ENCODE measurements at regions not wholly inside any gene's neighbourhood (a gene's known extent, or its start where the extent isn't known, plus 50 kb on each side); places are given as distances from the start of the nearest gene placed in this dataset.

GRCh38 chr4:89665662-89666061 is 171.3 kb downstream of the SNCA start:
- no peaks in the 10 kb centered on the region for H3K36me3 ChIP-seq (ENCODE audit: insufficient read depth, low read length)
- Mint-ChIP-seq H3K9me3 (peaks cover 0 to 2% (median 0%) of the 10 kb centered on the region in 8 donors), H3K4me3 (no peak overlapping the region), H3K4me1 (peaks cover 0 to 1% (median 0%) of the 10 kb centered on the region in 4 donors), H3K36me3 (no peaks in the 10 kb centered on the region), H3K27me3 (peaks cover 5 to 7% of the 10 kb centered on the region in 2 donors), H3K27ac (no peak overlapping the region)
- H3K27me3 ChIP-seq (ENCODE audit: insufficient read depth, low read length), result no peaks in the 10 kb centered on the region
- CTCF ChIA-PET (ENCODE audit: partially characterized antibody), result interaction anchor here (1.9 kb wide), 1 partner anchor 8 kb away, joined by 4 read pairs; no protein-coding TSS in a partner anchor
- intact Hi-C loops (cut with micrococcal nuclease), result no loop called here
- no peak for DNase-seq
- H3K9me3 ChIP-seq (ENCODE audit: control insufficient read depth in 1 of 2, low read length in 2 of 2), result no peaks in the 10 kb centered on the region
- no peak overlapping the region for H3K27ac ChIP-seq (ENCODE audit: low read depth, low read length)
- no peaks in the 10 kb centered on the region for H3K4me1 ChIP-seq (ENCODE audit: insufficient read depth, low read length)
- POLR2A ChIA-PET (ENCODE audit: partially characterized antibody), result no interaction called here
- H3K4me3 ChIP-seq (ENCODE audit: low read length in 2 of 2), result no peak overlapping the region

DNA sequence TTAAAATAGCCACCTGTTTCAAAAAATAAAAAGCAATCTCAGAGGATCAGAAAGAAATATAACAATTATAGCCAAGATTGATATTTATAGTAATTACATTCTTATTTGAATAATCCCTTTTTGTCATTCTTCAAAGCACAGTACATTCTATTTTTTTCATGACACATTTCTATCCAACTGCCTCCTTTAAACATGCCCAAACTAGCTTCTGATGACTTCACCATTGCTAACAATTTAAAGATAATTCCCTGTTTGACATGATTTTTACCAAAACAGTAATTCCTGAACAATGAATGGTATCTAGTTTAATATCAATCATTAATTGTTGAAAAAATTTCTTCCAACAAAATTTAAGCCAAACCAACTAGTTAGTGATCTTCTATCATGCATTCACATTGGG is 172.4 kb downstream of the SNCA start:
- no peak overlapping the region for H3K27ac ChIP-seq (ENCODE audit: low read depth, low read length)
- H3K27me3 Mint-ChIP-seq, result peaks cover 5 to 6% of the 10 kb centered on the region in 2 donors
- H3K36me3 Mint-ChIP-seq, result no peaks in the 10 kb centered on the region
- peaks cover 0 to 1% (median 0%) of the 10 kb centered on the region in 4 donors for H3K4me1 Mint-ChIP-seq
- H3K27me3 ChIP-seq (ENCODE audit: insufficient read depth, low read length), result no peaks in the 10 kb centered on the region
- DNase-seq, result no peak
- no peak overlapping the region for H3K27ac Mint-ChIP-seq
- ChIA-PET POLR2A (ENCODE audit: partially characterized antibody) (no interaction called here), CTCF (ENCODE audit: partially characterized antibody) (no interaction called here)
- no peak overlapping the region for H3K4me3 ChIP-seq (ENCODE audit: low read length in 2 of 2)
- H3K4me1 ChIP-seq (ENCODE audit: insufficient read depth, low read length), result no peaks in the 10 kb centered on the region
- H3K9me3 ChIP-seq (ENCODE audit: control insufficient read depth in 1 of 2, low read length in 2 of 2), result no peaks in the 10 kb centered on the region
- no peak overlapping the region for H3K4me3 Mint-ChIP-seq
- H3K36me3 ChIP-seq (ENCODE audit: insufficient read depth, low read length), result no peaks in the 10 kb centered on the region
- no peaks in the 10 kb centered on the region for H3K9me3 Mint-ChIP-seq
- intact Hi-C loops (cut with micrococcal nuclease), result no loop called here

- intact Hi-C loops (cut with micrococcal nuclease), result no loop called here
- H3K36me3 ChIP-seq (ENCODE audit: insufficient read depth, low read length), result no peaks in the 10 kb centered on the region
- no peaks in the 10 kb centered on the region for H3K27me3 ChIP-seq (ENCODE audit: insufficient read depth, low read length)
- no peak overlapping the region for H3K4me3 Mint-ChIP-seq
- no peak for DNase-seq
- no peaks in the 10 kb centered on the region for H3K36me3 Mint-ChIP-seq
- H3K4me1 ChIP-seq (ENCODE audit: insufficient read depth, low read length), result no peaks in the 10 kb centered on the region
- no peak overlapping the region for H3K27ac ChIP-seq (ENCODE audit: low read depth, low read length)
- H3K4me1 Mint-ChIP-seq, result no peaks in the 10 kb centered on the region
- no peak overlapping the region for H3K27ac Mint-ChIP-seq
- no peak overlapping the region for H3K4me3 ChIP-seq (ENCODE audit: low read length in 2 of 2)
- peaks cover 1 to 5% of the 10 kb centered on the region in 2 donors for H3K27me3 Mint-ChIP-seq
- ChIA-PET CTCF (ENCODE audit: partially characterized antibody) (no interaction called here), POLR2A (ENCODE audit: partially characterized antibody) (no interaction called here)
- H3K9me3 Mint-ChIP-seq, result no peaks in the 10 kb centered on the region
- no peaks in the 10 kb centered on the region for H3K9me3 ChIP-seq (ENCODE audit: control insufficient read depth in 1 of 2, low read length in 2 of 2)
Measured at GRCh38 chr4:89661173-89661899, 175.6 kb downstream of the SNCA start.

DNA sequence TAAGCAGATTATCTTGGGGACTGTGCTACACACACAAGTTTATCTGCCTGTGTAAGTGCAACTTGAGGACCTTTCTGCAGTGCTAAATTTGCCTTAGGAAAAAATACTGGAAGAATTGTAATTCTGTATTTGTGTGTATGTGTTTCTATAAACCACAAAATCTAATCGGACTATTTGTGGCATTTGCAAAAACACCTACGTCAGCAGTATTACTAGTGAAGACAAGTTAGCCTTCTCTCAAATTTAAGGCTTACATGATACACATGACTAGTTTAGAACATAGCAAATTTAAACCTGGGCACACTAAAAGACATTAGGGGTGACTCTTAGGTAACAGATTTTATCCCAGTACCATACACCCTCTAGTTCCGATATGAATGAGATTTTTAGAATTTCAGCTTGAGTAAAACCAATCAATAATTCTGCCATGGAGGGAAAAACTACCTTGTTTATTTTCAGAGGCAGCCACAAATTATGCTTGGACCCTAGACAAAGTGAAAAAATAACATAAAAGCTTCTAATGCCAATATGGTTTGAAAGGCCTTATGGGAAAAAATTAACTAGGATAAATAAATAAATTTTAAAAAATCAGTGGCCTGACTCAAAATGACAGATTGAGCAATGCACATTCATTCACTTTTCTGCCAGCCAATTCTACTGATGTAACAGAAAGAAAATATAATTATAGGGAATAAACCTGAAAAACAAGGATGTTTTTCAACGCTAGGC is 176.4 kb downstream of the SNCA start:
- H3K36me3 ChIP-seq (ENCODE audit: insufficient read depth, low read length), result no peaks in the 10 kb centered on the region

DNA sequence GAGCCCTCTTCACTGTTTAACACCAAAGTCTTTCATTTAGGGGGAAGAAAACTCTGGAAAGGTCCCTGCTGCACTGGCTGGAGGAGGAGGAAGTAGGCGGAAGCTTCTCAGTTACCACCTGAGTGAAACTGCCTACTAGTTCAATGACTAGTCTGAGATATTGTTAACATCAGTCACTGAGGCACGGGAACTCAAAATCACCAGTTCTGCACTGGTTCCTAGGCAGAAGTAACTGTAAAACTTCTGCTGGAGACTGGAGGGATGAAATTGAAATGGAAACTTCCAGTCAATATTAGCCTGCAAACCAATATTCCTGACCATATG is 178.3 kb downstream of the SNCA start:
- POLR2A ChIA-PET (ENCODE audit: partially characterized antibody), result no interaction called here
- Histone ChIP-seq H3K36me3 (ENCODE audit: insufficient read depth, low read length) (no peaks in the 10 kb centered on the region), H3K9me3 (ENCODE audit: control insufficient read depth in 1 of 2, low read length in 2 of 2) (no peaks in the 10 kb centered on the region), H3K4me3 (ENCODE audit: low read length in 2 of 2) (no peak overlapping the region), H3K27ac (ENCODE audit: low read depth, low read length) (no peak overlapping the region), H3K27me3 (ENCODE audit: insufficient read depth, low read length) (no peaks in the 10 kb centered on the region), H3K4me1 (ENCODE audit: insufficient read depth, low read length) (no peaks in the 10 kb centered on the region)
- no peaks in the 10 kb centered on the region for H3K9me3 Mint-ChIP-seq
- CTCF ChIA-PET (ENCODE audit: partially characterized antibody), result no interaction called here
- intact Hi-C loops (cut with micrococcal nuclease), result loop anchor here (1.0 to 5.0 kb wide), 2 partner anchors 243 to 431 kb away; no protein-coding TSS in a partner anchor
- no peaks in the 10 kb centered on the region for H3K4me1 Mint-ChIP-seq
- H3K36me3 Mint-ChIP-seq, result no peaks in the 10 kb centered on the region
- H3K27me3 Mint-ChIP-seq, result peaks cover 5 to 10% of the 10 kb centered on the region in 2 donors
- no peak overlapping the region for H3K4me3 Mint-ChIP-seq
- no peak overlapping the region for H3K27ac Mint-ChIP-seq
- DNase-seq, result no peak

More for the DNA sequence above, 176.4 kb downstream of the SNCA start:
- H3K27me3 ChIP-seq (ENCODE audit: insufficient read depth, low read length), result no peaks in the 10 kb centered on the region
- no peak overlapping the region for H3K4me3 Mint-ChIP-seq
- no peak overlapping the region for H3K27ac ChIP-seq (ENCODE audit: low read depth, low read length)
- no peaks in the 10 kb centered on the region for H3K36me3 Mint-ChIP-seq
- H3K27me3 Mint-ChIP-seq, result peaks cover 3 to 7% of the 10 kb centered on the region in 2 donors
- H3K9me3 Mint-ChIP-seq, result no peaks in the 10 kb centered on the region
- no peak overlapping the region for H3K4me3 ChIP-seq (ENCODE audit: low read length in 2 of 2)
- H3K4me1 ChIP-seq (ENCODE audit: insufficient read depth, low read length), result no peaks in the 10 kb centered on the region
- DNase-seq, result no peak
- intact Hi-C loops (cut with micrococcal nuclease), result no loop called here
- H3K4me1 Mint-ChIP-seq, result no peaks in the 10 kb centered on the region
- H3K9me3 ChIP-seq (ENCODE audit: control insufficient read depth in 1 of 2, low read length in 2 of 2), result no peaks in the 10 kb centered on the region
- no peak overlapping the region for H3K27ac Mint-ChIP-seq
- ChIA-PET CTCF (ENCODE audit: partially characterized antibody) (no interaction called here), POLR2A (ENCODE audit: partially characterized antibody) (no interaction called here)

- no peak overlapping the region for H3K4me3 ChIP-seq (ENCODE audit: low read length in 2 of 2)
- intact Hi-C loops (cut with micrococcal nuclease), result loop anchor here (1.0 to 5.0 kb wide), 2 partner anchors 243 to 431 kb away; no protein-coding TSS in a partner anchor
- no peak overlapping the region for H3K27ac Mint-ChIP-seq
- H3K4me1 ChIP-seq (ENCODE audit: insufficient read depth, low read length), result no peaks in the 10 kb centered on the region
- no peaks in the 10 kb centered on the region for H3K36me3 ChIP-seq (ENCODE audit: insufficient read depth, low read length)
- ChIA-PET CTCF (ENCODE audit: partially characterized antibody) (interaction anchor here (0.7 to 2.6 kb wide), 3 partner anchors 8 to 245 kb away, joined by 3 to 9 read pairs (median 4); no protein-coding TSS in a partner anchor), POLR2A (ENCODE audit: partially characterized antibody) (no interaction called here)
- H3K9me3 ChIP-seq (ENCODE audit: control insufficient read depth in 1 of 2, low read length in 2 of 2), result no peaks in the 10 kb centered on the region
- no peaks in the 10 kb centered on the region for H3K9me3 Mint-ChIP-seq
- DNase-seq, result peak in 1 of 5 donors; percentile 4
- no peak overlapping the region for H3K4me3 Mint-ChIP-seq
- no peaks in the 10 kb centered on the region for H3K4me1 Mint-ChIP-seq
- H3K27ac ChIP-seq (ENCODE audit: low read depth, low read length), result no peak overlapping the region
- H3K27me3 Mint-ChIP-seq, result peaks cover 5 to 10% of the 10 kb centered on the region in 2 donors
- no peaks in the 10 kb centered on the region for H3K36me3 Mint-ChIP-seq
- no peaks in the 10 kb centered on the region for H3K27me3 ChIP-seq (ENCODE audit: insufficient read depth, low read length)
Measured at GRCh38 chr4:89657931-89658700, 178.8 kb downstream of the SNCA start.

DNA sequence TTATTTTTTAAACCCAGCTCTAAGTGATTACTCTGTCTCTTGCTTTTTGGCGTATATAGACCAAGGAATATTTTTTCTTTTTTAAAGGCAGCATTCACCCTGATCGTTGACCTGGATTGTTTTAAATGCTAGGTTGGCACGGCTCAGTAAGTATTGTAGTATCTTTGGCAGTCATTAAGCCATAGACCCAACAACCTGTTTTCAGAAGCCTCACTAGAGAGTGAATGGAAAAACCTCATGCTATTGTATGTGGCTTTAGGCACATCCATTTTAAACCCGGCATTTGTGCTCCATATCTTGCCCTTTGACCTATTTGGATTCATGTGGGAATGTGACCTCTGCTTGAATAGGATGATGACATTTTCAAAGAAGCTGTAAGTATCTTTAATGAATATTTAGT is 183.9 kb downstream of the SNCA start:
- H3K4me3 ChIP-seq (ENCODE audit: low read length in 2 of 2), result no peak overlapping the region
- Mint-ChIP-seq H3K9me3 (peaks cover 0 to 3% (median 0%) of the 10 kb centered on the region in 8 donors), H3K36me3 (no peaks in the 10 kb centered on the region), H3K27ac (no peak overlapping the region), H3K4me1 (no peaks in the 10 kb centered on the region), H3K27me3 (peaks cover 6% of the 10 kb centered on the region in 2 donors), H3K4me3 (no peak overlapping the region)
- H3K27me3 ChIP-seq (ENCODE audit: insufficient read depth, low read length), result no peaks in the 10 kb centered on the region
- no peaks in the 10 kb centered on the region for H3K36me3 ChIP-seq (ENCODE audit: insufficient read depth, low read length)
- H3K4me1 ChIP-seq (ENCODE audit: insufficient read depth, low read length), result no peaks in the 10 kb centered on the region
- intact Hi-C loops (cut with micrococcal nuclease), result no loop called here
- H3K9me3 ChIP-seq (ENCODE audit: control insufficient read depth in 1 of 2, low read length in 2 of 2), result no peaks in the 10 kb centered on the region
- no peak for DNase-seq
- ChIA-PET CTCF (ENCODE audit: partially characterized antibody) (no interaction called here), POLR2A (ENCODE audit: partially characterized antibody) (no interaction called here)
- no peak overlapping the region for H3K27ac ChIP-seq (ENCODE audit: low read depth, low read length)
